OCI-LY3 (cell line): ENCODE measurements at regions not wholly inside any gene's neighbourhood (a gene's known extent, or its start where the extent isn't known, plus 50 kb on each side); places are given as distances from the start of the nearest gene placed in this dataset.

Source experiments
- EZH2phosphoT487 ChIP-seq: fragments of 200-600 bp; shearing (Covaris generic); IDR thresholded peaks from 2 replicates; pipeline ENCODE4 v1.6.1; 2018; ENCODE audit warnings: antibody characterized with exemption, mixed run types, low read depth
- TF ChIP-seq, protein P1 (sequence below): fragments of 200-600, 300-600 bp; sonication (generic); IDR thresholded peaks from 2 replicates; pipeline ENCODE4 v1.5.1; 2014; ENCODE audit warnings: antibody characterized with exemption, low read length, low read depth

DNA sequence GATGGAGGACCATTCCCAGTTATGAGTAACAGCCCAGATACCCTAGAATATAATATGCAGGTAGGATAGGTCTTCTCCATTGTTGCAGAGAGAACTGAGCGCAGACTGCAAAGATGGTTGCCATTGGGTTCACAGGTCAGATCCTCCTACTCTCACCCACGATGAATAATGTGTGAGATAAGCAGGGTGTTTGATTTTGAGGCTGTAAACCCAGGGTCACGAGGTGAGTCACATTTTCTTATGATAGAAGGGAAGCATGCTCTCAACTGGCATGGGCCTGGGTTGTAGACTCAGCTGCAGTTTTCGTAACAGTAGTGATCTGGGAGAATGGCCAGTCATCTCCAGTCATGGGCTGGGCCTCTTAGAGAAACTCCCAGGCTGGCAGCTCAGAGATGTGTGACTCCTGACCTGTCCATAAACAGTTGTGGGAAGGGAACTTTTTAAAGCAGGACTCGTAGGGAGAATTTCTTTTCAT lies 74.2 kb downstream of the CD164 start:
- no peak for TF ChIP-seq EZH2phosphoT487
- TF ChIP-seq, protein P1, sequence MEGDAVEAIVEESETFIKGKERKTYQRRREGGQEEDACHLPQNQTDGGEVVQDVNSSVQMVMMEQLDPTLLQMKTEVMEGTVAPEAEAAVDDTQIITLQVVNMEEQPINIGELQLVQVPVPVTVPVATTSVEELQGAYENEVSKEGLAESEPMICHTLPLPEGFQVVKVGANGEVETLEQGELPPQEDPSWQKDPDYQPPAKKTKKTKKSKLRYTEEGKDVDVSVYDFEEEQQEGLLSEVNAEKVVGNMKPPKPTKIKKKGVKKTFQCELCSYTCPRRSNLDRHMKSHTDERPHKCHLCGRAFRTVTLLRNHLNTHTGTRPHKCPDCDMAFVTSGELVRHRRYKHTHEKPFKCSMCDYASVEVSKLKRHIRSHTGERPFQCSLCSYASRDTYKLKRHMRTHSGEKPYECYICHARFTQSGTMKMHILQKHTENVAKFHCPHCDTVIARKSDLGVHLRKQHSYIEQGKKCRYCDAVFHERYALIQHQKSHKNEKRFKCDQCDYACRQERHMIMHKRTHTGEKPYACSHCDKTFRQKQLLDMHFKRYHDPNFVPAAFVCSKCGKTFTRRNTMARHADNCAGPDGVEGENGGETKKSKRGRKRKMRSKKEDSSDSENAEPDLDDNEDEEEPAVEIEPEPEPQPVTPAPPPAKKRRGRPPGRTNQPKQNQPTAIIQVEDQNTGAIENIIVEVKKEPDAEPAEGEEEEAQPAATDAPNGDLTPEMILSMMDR: no peak
